ENCODE measurements at regions not wholly inside any gene's neighbourhood (a gene's known extent, or its start where the extent isn't known, plus 50 kb on each side); places are given as distances from the start of the nearest gene placed in this dataset.

DNA sequence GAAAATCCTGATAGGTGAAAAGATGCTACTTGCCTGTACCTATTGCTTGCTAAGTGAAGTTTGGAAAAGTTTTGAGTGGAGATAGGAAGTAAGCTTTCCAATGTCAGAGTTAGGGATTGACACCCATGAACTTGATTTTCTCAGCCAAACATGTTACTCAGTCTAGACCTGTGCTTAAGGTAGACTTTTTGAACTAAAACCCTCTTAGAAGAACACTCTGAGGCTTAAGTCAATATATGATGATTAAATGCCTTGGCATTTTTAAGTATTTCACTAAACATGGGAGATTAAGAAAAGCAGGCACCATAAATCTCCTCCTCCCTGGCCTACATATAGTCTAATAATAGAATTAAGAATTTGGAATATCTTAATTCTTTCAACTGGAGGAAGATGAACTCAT is 785.6 kb upstream of the SOX9 start:
- H3K36me3 Mint-ChIP-seq (ENCODE audit: low read depth) = no peaks in the 10 kb centered on the region
- DNase-seq (ENCODE audit: low spot score) = no peak
- no peaks in the 10 kb centered on the region for H3K27me3 Mint-ChIP-seq (ENCODE audit: low read depth)
- H3K4me3 Mint-ChIP-seq (ENCODE audit: low read depth) = no peak overlapping the region
- intact Hi-C loops (cut with micrococcal nuclease) = no loop called here
- H3K4me1 Mint-ChIP-seq (ENCODE audit: low read depth) = no peaks in the 10 kb centered on the region
- H3K9me3 Mint-ChIP-seq = peaks cover 16% of the 10 kb centered on the region
- H3K27ac Mint-ChIP-seq = no peak overlapping the region

- DNase-seq (ENCODE audit: low spot score) = no peak
- H3K4me1 Mint-ChIP-seq (ENCODE audit: low read depth) = no peaks in the 10 kb centered on the region
- intact Hi-C loops (cut with micrococcal nuclease) = no loop called here
- H3K4me3 Mint-ChIP-seq (ENCODE audit: low read depth) = no peak overlapping the region
- peaks cover 25% of the 10 kb centered on the region for H3K9me3 Mint-ChIP-seq
- H3K36me3 Mint-ChIP-seq (ENCODE audit: low read depth) = no peaks in the 10 kb centered on the region
- no peak overlapping the region for H3K27ac Mint-ChIP-seq
- H3K27me3 Mint-ChIP-seq (ENCODE audit: low read depth) = no peaks in the 10 kb centered on the region
Measured at GRCh38 chr17:71337938-71338337, 782.9 kb upstream of the SOX9 start.

DNA sequence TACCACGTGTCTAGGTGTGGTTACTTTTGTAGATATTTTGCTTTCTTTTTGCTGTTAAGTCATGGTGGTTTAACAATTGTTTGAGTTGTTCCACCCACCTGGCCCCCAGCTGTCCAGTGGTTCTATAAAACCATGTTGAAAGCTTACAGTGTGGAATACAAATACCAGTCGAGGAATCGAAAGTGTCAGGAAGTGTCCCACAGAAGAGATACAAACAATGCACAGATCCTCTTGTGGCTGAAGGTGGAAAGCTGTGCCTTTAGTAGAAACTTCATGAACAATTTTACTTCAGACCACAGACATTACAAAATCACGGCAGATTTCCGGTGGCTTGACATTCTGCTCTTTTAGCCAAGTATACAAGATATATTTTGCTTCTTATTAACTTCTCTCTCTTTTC is 782.4 kb upstream of the SOX9 start:
- peaks cover 28% of the 10 kb centered on the region for H3K9me3 Mint-ChIP-seq
- no peaks in the 10 kb centered on the region for H3K36me3 Mint-ChIP-seq (ENCODE audit: low read depth)
- no peak overlapping the region for H3K27ac Mint-ChIP-seq
- no peaks in the 10 kb centered on the region for H3K4me1 Mint-ChIP-seq (ENCODE audit: low read depth)
- DNase-seq (ENCODE audit: low spot score) = no peak
- intact Hi-C loops (cut with micrococcal nuclease) = no loop called here
- H3K27me3 Mint-ChIP-seq (ENCODE audit: low read depth) = no peaks in the 10 kb centered on the region
- H3K4me3 Mint-ChIP-seq (ENCODE audit: low read depth) = no peak overlapping the region

- H3K9me3 Mint-ChIP-seq = peaks cover 28% of the 10 kb centered on the region
- no peak for DNase-seq (ENCODE audit: low spot score)
- H3K27ac Mint-ChIP-seq = no peak overlapping the region
- H3K27me3 Mint-ChIP-seq (ENCODE audit: low read depth) = no peaks in the 10 kb centered on the region
- H3K4me1 Mint-ChIP-seq (ENCODE audit: low read depth) = no peaks in the 10 kb centered on the region
- H3K4me3 Mint-ChIP-seq (ENCODE audit: low read depth) = no peak overlapping the region
- H3K36me3 Mint-ChIP-seq (ENCODE audit: low read depth) = no peaks in the 10 kb centered on the region
- intact Hi-C loops (cut with micrococcal nuclease) = no loop called here
Measured at GRCh38 chr17:71339206-71339605, 781.6 kb upstream of the SOX9 start.

- no peaks in the 10 kb centered on the region for H3K4me1 Mint-ChIP-seq (ENCODE audit: low read depth)
- peaks cover 30% of the 10 kb centered on the region for H3K9me3 Mint-ChIP-seq
- no peak overlapping the region for H3K4me3 Mint-ChIP-seq (ENCODE audit: low read depth)
- H3K27ac Mint-ChIP-seq = no peak overlapping the region
- no peaks in the 10 kb centered on the region for H3K36me3 Mint-ChIP-seq (ENCODE audit: low read depth)
- DNase-seq (ENCODE audit: low spot score) = no peak
- H3K27me3 Mint-ChIP-seq (ENCODE audit: low read depth) = no peaks in the 10 kb centered on the region
- intact Hi-C loops (cut with micrococcal nuclease) = no loop called here
Measured at GRCh38 chr17:71342737-71343136, 778.1 kb upstream of the SOX9 start.

DNA sequence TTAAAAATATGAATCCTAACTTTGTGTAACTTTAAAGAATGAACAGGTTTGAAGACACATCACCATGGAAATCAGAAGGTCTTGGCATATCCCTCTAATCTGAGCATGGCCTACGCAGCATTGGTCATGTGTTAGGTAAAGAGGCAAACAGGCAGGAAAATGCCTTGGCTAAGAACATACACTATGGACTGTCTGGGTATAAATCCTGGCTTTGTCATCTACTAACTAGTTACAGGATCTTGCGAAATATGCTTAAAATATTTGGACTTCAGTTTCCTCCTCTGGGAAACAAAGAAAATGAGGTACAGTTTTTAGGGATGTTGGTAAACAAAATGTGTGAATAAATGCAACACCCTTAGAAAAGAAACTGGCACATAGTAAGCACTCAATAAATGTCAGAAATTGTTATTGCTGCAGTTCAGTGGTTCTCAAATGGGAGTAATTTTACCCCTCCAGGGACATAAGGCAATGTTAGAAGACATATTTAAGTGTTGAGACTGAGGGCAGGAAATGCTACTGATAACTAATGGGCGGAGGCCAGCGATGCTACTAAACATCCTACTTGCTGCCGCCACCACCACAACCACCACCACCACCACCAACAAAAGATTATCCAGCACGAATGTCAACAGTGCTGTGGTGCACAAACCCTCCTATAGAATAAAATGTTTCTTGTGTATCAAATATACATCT is 770.8 kb upstream of the SOX9 start:
- Mint-ChIP-seq H3K36me3 (ENCODE audit: low read depth) (no peaks in the 10 kb centered on the region), H3K27ac (no peak overlapping the region), H3K27me3 (ENCODE audit: low read depth) (no peaks in the 10 kb centered on the region), H3K9me3 (peaks cover 36% of the 10 kb centered on the region), H3K4me3 (ENCODE audit: low read depth) (no peak overlapping the region), H3K4me1 (ENCODE audit: low read depth) (no peaks in the 10 kb centered on the region)
- intact Hi-C loops (cut with micrococcal nuclease) = no loop called here
- no peak for DNase-seq (ENCODE audit: low spot score)

- intact Hi-C loops (cut with micrococcal nuclease) = no loop called here
- Mint-ChIP-seq H3K27me3 (ENCODE audit: low read depth) (no peaks in the 10 kb centered on the region), H3K4me1 (ENCODE audit: low read depth) (no peaks in the 10 kb centered on the region), H3K4me3 (ENCODE audit: low read depth) (no peak overlapping the region), H3K36me3 (ENCODE audit: low read depth) (no peaks in the 10 kb centered on the region), H3K9me3 (peaks cover 61% of the 10 kb centered on the region), H3K27ac (no peak overlapping the region)
- no peak for DNase-seq (ENCODE audit: low spot score)
Measured at GRCh38 chr17:71360301-71360700, 760.5 kb upstream of the SOX9 start.

- no peak for DNase-seq (ENCODE audit: low spot score)
- Mint-ChIP-seq H3K27me3 (ENCODE audit: low read depth) (no peaks in the 10 kb centered on the region), H3K4me3 (ENCODE audit: low read depth) (no peak overlapping the region), H3K27ac (no peak overlapping the region), H3K36me3 (ENCODE audit: low read depth) (no peaks in the 10 kb centered on the region), H3K4me1 (ENCODE audit: low read depth) (no peaks in the 10 kb centered on the region), H3K9me3 (peaks cover 69% of the 10 kb centered on the region)
- intact Hi-C loops (cut with micrococcal nuclease) = no loop called here
Measured at GRCh38 chr17:71361656-71362450, 759.0 kb upstream of the SOX9 start.

GRCh38 chr17:71363661-71364060 is 757.2 kb upstream of the SOX9 start:
- Mint-ChIP-seq H3K27ac (no peak overlapping the region), H3K9me3 (peaks cover 65% of the 10 kb centered on the region), H3K4me3 (ENCODE audit: low read depth) (no peak overlapping the region), H3K36me3 (ENCODE audit: low read depth) (no peaks in the 10 kb centered on the region), H3K4me1 (ENCODE audit: low read depth) (no peaks in the 10 kb centered on the region), H3K27me3 (ENCODE audit: low read depth) (no peaks in the 10 kb centered on the region)
- intact Hi-C loops (cut with micrococcal nuclease) = no loop called here
- DNase-seq (ENCODE audit: low spot score) = no peak

- no peaks in the 10 kb centered on the region for H3K27me3 Mint-ChIP-seq (ENCODE audit: low read depth)
- no peak for DNase-seq (ENCODE audit: low spot score)
- H3K27ac Mint-ChIP-seq = no peak overlapping the region
- H3K9me3 Mint-ChIP-seq = peaks cover 24% of the 10 kb centered on the region
- no peaks in the 10 kb centered on the region for H3K36me3 Mint-ChIP-seq (ENCODE audit: low read depth)
- intact Hi-C loops (cut with micrococcal nuclease) = no loop called here
- H3K4me1 Mint-ChIP-seq (ENCODE audit: low read depth) = no peaks in the 10 kb centered on the region
- no peak overlapping the region for H3K4me3 Mint-ChIP-seq (ENCODE audit: low read depth)
Measured at GRCh38 chr17:71371809-71372208, 749.0 kb upstream of the SOX9 start.

DNA sequence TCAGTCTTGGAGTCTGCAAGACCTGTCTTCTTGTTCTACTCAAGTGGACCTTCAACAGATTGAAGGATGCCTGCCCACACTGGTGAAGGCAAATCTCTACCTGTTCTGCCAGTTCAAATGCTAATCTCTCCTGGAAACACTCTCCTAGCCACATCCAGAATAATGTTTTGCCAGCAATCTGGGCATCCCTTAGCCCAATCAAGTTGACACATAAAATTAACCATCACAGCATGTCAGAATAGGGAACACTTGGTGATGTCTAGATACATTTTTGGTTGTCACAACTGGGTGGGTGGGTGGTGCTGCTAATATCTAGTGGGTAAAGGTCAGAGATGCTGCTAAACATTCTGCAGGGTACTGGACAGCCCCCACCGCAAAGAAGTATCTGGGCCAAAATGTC is 744.9 kb upstream of the SOX9 start:
- intact Hi-C loops (cut with micrococcal nuclease) = no loop called here
- Mint-ChIP-seq H3K27me3 (ENCODE audit: low read depth) (no peaks in the 10 kb centered on the region), H3K27ac (no peak overlapping the region), H3K9me3 (peaks cover 45% of the 10 kb centered on the region), H3K4me1 (ENCODE audit: low read depth) (no peaks in the 10 kb centered on the region), H3K4me3 (ENCODE audit: low read depth) (no peak overlapping the region), H3K36me3 (ENCODE audit: low read depth) (no peaks in the 10 kb centered on the region)
- DNase-seq (ENCODE audit: low spot score) = no peak

GRCh38 chr17:71376933-71377332 is 743.9 kb upstream of the SOX9 start:
- no peaks in the 10 kb centered on the region for H3K4me1 Mint-ChIP-seq (ENCODE audit: low read depth)
- H3K36me3 Mint-ChIP-seq (ENCODE audit: low read depth) = no peaks in the 10 kb centered on the region

DNA sequence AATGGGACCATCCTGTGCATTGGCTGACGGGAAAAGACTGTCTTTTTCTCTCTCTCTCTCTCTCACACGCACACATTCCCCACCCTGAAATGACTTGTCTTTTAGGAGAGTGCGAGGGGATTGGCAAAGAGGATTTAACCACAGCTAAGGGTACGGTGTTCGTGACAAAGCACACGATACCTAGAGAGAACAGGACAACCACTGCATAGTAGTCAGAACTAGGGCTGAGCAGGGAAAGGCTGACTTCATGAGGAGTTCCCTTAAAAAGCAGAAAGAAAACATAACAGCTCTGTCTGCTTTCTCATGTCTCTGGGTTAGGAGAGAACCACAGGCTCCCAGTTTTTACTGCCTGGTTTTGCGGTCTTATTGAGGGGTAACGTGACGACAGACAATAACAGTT is 742.8 kb upstream of the SOX9 start:
- Mint-ChIP-seq H3K9me3 (peaks cover 36% of the 10 kb centered on the region), H3K4me3 (ENCODE audit: low read depth) (no peak overlapping the region), H3K36me3 (ENCODE audit: low read depth) (no peaks in the 10 kb centered on the region), H3K27ac (no peak overlapping the region), H3K27me3 (ENCODE audit: low read depth) (no peaks in the 10 kb centered on the region), H3K4me1 (ENCODE audit: low read depth) (no peaks in the 10 kb centered on the region)
- DNase-seq (ENCODE audit: low spot score) = no peak
- intact Hi-C loops (cut with micrococcal nuclease) = no loop called here

More at GRCh38 chr17:71376933-71377332, 743.9 kb upstream of the SOX9 start:
- Mint-ChIP-seq H3K27me3 (ENCODE audit: low read depth) (no peaks in the 10 kb centered on the region), H3K9me3 (peaks cover 38% of the 10 kb centered on the region), H3K27ac (no peak overlapping the region), H3K4me3 (ENCODE audit: low read depth) (no peak overlapping the region)
- intact Hi-C loops (cut with micrococcal nuclease) = no loop called here
- no peak for DNase-seq (ENCODE audit: low spot score)

Data from activated T-helper 2 cell treated with anti-CD3 and anti-CD28 coated beads, Interferon-gamma antibody, Interleukin-2, Interleukin-4, amounts not matched to agents 10 μg/mL and 5 μg/mL and 100 μg/mL, durations not matched to agents 14 hours and 24 hours and 36 hours (primary cell).